HG03342 (cell line): ENCODE measurements at regions not wholly inside any gene's neighbourhood (a gene's known extent, or its start where the extent isn't known, plus 50 kb on each side); places are given as distances from the start of the nearest gene placed in this dataset.

Experiments
- ATAC-seq: cut with Tn5 transposase; IDR thresholded peaks from one replicate; pipeline ENCODE4 v1.9.1; 2021; ENCODE audit warnings: mild to moderate bottlenecking, moderate library complexity; ENCODE audit not compliant: unreplicated experiment

DNA sequence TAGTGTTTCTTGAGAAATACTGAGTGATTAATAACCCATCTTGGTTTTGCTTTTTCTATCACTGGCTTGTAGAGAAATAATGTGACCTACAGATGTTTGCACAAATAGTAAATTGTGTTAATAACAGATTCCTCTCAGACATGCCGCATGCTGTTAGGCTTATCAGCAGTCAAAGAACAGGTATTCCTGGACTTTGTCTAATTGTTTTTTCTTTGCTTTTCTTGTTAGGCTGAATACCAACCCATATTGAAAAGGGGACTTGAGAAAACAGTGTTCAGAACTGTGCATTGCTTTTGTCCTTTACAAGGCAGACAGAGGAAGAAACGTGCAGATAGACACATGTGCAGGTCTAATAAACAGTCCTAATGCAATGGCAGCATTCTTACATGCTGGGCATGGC lies 51.0 kb upstream of the RARB start:
- ATAC-seq: no peak
